GM23248 (cell line): ENCODE measurements at regions not wholly inside any gene's neighbourhood (a gene's known extent, or its start where the extent isn't known, plus 50 kb on each side); places are given as distances from the start of the nearest gene placed in this dataset.

Source experiments
- DNase-seq: peaks from one replicate; pipeline ENCODE4 v3.0.0-alpha.2; 2015
- H2AFZ ChIP-seq: fragments of 200-600 bp; sonication (generic); 2 replicates; pipeline ENCODE4 v1.6.1; 2016; ENCODE audit warnings: antibody characterized with exemption
- H3F3A ChIP-seq: fragments of 200-600 bp; sonication (generic); 2 replicates; pipeline ENCODE4 v1.6.1; 2016; ENCODE audit warnings: mild to moderate bottlenecking, antibody characterized with exemption, mixed run types; ENCODE audit not compliant: insufficient read depth
- H3K27ac ChIP-seq: fragments of 200-600 bp; sonication (generic); 2 replicates; pipeline ENCODE4 v1.5.1; 2016; ENCODE audit warnings: mild to moderate bottlenecking
- H3K27me3 ChIP-seq: fragments of 200-600 bp; sonication (generic); replicated peaks from 2 replicates; pipeline ENCODE4 v1.6.1; 2016; ENCODE audit warnings: mild to moderate bottlenecking; ENCODE audit not compliant: insufficient read depth
- H3K36me3 ChIP-seq: fragments of 200-600 bp; sonication (generic); 2 replicates; pipeline ENCODE4 v1.6.1; 2016; ENCODE audit warnings: low read depth, mild to moderate bottlenecking
- H3K4me1 ChIP-seq: fragments of 200-600 bp; sonication (generic); 2 replicates; pipeline ENCODE4 v1.6.1; 2016; ENCODE audit warnings: mild to moderate bottlenecking; ENCODE audit not compliant: insufficient read depth
- H3K4me2 ChIP-seq: fragments of 200-600 bp; sonication (generic); one replicate; pipeline ENCODE4 v1.6.1; 2016; ENCODE audit warnings: mild to moderate bottlenecking; ENCODE audit not compliant: unreplicated experiment
- H3K4me3 ChIP-seq: fragments of 200-600 bp; sonication (generic); 2 replicates; pipeline ENCODE4 v1.5.1; 2016; ENCODE audit warnings: mild to moderate bottlenecking
- H3K79me2 ChIP-seq: fragments of 200-600 bp; sonication (generic); 2 replicates; pipeline ENCODE4 v1.6.1; 2016; ENCODE audit warnings: mild to moderate bottlenecking; ENCODE audit not compliant: insufficient read depth
- H3K9ac ChIP-seq: fragments of 200-600 bp; sonication (generic); 2 replicates; pipeline ENCODE4 v1.6.1; 2016; ENCODE audit warnings: mild to moderate bottlenecking
- H3K9me2 ChIP-seq: fragments of 200-600 bp; sonication (generic); 2 replicates; pipeline ENCODE4 v1.6.1; 2016; ENCODE audit warnings: mixed run types, mild to moderate bottlenecking, moderate library complexity; ENCODE audit not compliant: insufficient read depth
- H3K9me3 ChIP-seq: fragments of 200-600 bp; sonication (generic); one replicate; pipeline ENCODE4 v1.6.1; 2017; ENCODE audit warnings: low read depth
- H4K20me1 ChIP-seq: fragments of 200-600 bp; sonication (generic); 2 replicates; pipeline ENCODE4 v1.6.0; 2016; ENCODE audit not compliant: insufficient read depth
- EZH2 ChIP-seq: fragments of 200-600 bp; sonication (generic); IDR thresholded peaks from 2 replicates; pipeline ENCODE4 v1.6.1; 2018; ENCODE audit warnings: antibody characterized with exemption, mild to moderate bottlenecking; ENCODE audit not compliant: insufficient read depth, poor library complexity, severe bottlenecking
- EZH2phosphoT487 ChIP-seq: fragments of 200-600 bp; sonication (generic); IDR thresholded peaks from 2 replicates; pipeline ENCODE4 v1.6.1; 2018; ENCODE audit warnings: antibody characterized with exemption, moderate library complexity, mild to moderate bottlenecking, low read depth; ENCODE audit not compliant: insufficient read depth
- WGBS, 2 experiments: methylation state at CpG; one replicate each; pipeline ENCODE4 v1.1.6; 2015 to 2017; ENCODE audit warnings: low lambda C conversion rate in 2 of 2, low coverage in 1 of 2; ENCODE audit errors: missing lambda C conversion rate in 2 of 2; 5-methylcytosine and 5-hydroxymethylcytosine counted together
- in situ Hi-C: fragments of 300-500 bp; cut with MboI; formaldehyde crosslinking; loops from 2 replicates; pipeline ENCODE4 v1.15.0; 2020

GRCh38 chr7:52233248-52233647 is 802.2 kb upstream of the POM121L12 start:
- Histone ChIP-seq H3K9ac (no peak overlapping the region), H3K4me2 (no peak overlapping the region), H3F3A (no peaks in the 10 kb centered on the region), H4K20me1 (no peaks in the 10 kb centered on the region), H3K79me2 (no peaks in the 10 kb centered on the region), H3K4me1 (no peaks in the 10 kb centered on the region), H3K27me3 (no peaks in the 10 kb centered on the region), H3K9me2 (no peaks in the 10 kb centered on the region), H3K36me3 (no peaks in the 10 kb centered on the region), H3K4me3 (no peak overlapping the region), H2AFZ (no peak overlapping the region), H3K27ac (no peak overlapping the region), H3K9me3 (no peaks in the 10 kb centered on the region)
- no peak for DNase-seq
- TF ChIP-seq EZH2phosphoT487 (no peak), EZH2 (no peak)
- in situ Hi-C loops, result no loop called here
- 31 to 34% methylated on average over 2 of the region's 2 CpGs for WGBS, 2 experiments

- H3K4me1 ChIP-seq, result no peaks in the 10 kb centered on the region
- H3K9me2 ChIP-seq, result no peaks in the 10 kb centered on the region
- no peaks in the 10 kb centered on the region for H3K36me3 ChIP-seq
- H3K4me3 ChIP-seq, result no peak overlapping the region
- no peak overlapping the region for H3K27ac ChIP-seq
- H4K20me1 ChIP-seq, result no peaks in the 10 kb centered on the region
- no peaks in the 10 kb centered on the region for H3F3A ChIP-seq
- H3K4me2 ChIP-seq, result no peak overlapping the region
- H3K79me2 ChIP-seq, result no peaks in the 10 kb centered on the region
- no peak for DNase-seq
- no peaks in the 10 kb centered on the region for H3K9me3 ChIP-seq
- no peak overlapping the region for H2AFZ ChIP-seq
- no peak overlapping the region for H3K9ac ChIP-seq
- no peak for TF ChIP-seq EZH2
- no peak for TF ChIP-seq EZH2phosphoT487
- in situ Hi-C loops, result no loop called here
- 26 to 40% methylated on average over 3 of the region's 3 CpGs for WGBS, 2 experiments
- H3K27me3 ChIP-seq, result no peaks in the 10 kb centered on the region
Measured at GRCh38 chr7:52211930-52212329, 823.5 kb upstream of the POM121L12 start.

GRCh38 chr7:52209614-52210013 is 825.8 kb upstream of the POM121L12 start:
- no peaks in the 10 kb centered on the region for H3K36me3 ChIP-seq
- no peak overlapping the region for H2AFZ ChIP-seq
- no peaks in the 10 kb centered on the region for H4K20me1 ChIP-seq
- no peaks in the 10 kb centered on the region for H3K9me2 ChIP-seq
- H3K4me1 ChIP-seq, result no peaks in the 10 kb centered on the region
- TF ChIP-seq EZH2phosphoT487 (no peak), EZH2 (no peak)
- in situ Hi-C loops, result no loop called here
- no peak overlapping the region for H3K9ac ChIP-seq
- H3K9me3 ChIP-seq, result peaks cover 2% of the 10 kb centered on the region
- no peaks in the 10 kb centered on the region for H3K79me2 ChIP-seq
- H3F3A ChIP-seq, result no peaks in the 10 kb centered on the region
- no peak for DNase-seq
- H3K27ac ChIP-seq, result no peak overlapping the region
- H3K4me2 ChIP-seq, result no peak overlapping the region
- H3K27me3 ChIP-seq, result no peaks in the 10 kb centered on the region
- H3K4me3 ChIP-seq, result no peak overlapping the region
- WGBS, 2 experiments, result 2 to 6% methylated on average over 2 of the region's 2 CpGs

- no peaks in the 10 kb centered on the region for H3K9me2 ChIP-seq
- DNase-seq, result no peak
- WGBS, 2 experiments, result 0 to 4% methylated on average over 1 of the region's 1 CpG
- H3K4me2 ChIP-seq, result no peak overlapping the region
- H3K36me3 ChIP-seq, result no peaks in the 10 kb centered on the region
- H3K27ac ChIP-seq, result no peak overlapping the region
- in situ Hi-C loops, result no loop called here
- H4K20me1 ChIP-seq, result no peaks in the 10 kb centered on the region
- no peaks in the 10 kb centered on the region for H3F3A ChIP-seq
- no peaks in the 10 kb centered on the region for H3K79me2 ChIP-seq
- no peaks in the 10 kb centered on the region for H3K9me3 ChIP-seq
- no peaks in the 10 kb centered on the region for H3K27me3 ChIP-seq
- H3K4me3 ChIP-seq, result no peak overlapping the region
- H3K4me1 ChIP-seq, result no peaks in the 10 kb centered on the region
- no peak for TF ChIP-seq EZH2
- TF ChIP-seq EZH2phosphoT487, result no peak
- no peak overlapping the region for H3K9ac ChIP-seq
- H2AFZ ChIP-seq, result no peak overlapping the region
Measured at GRCh38 chr7:52197221-52197620, 838.2 kb upstream of the POM121L12 start.

GRCh38 chr7:52195664-52196063 is 839.8 kb upstream of the POM121L12 start:
- 15 to 24% methylated on average over 4 of the region's 4 CpGs for WGBS, 2 experiments
- Histone ChIP-seq H3K9ac (no peak overlapping the region), H3K4me3 (no peak overlapping the region), H2AFZ (no peak overlapping the region), H3K36me3 (no peaks in the 10 kb centered on the region), H4K20me1 (no peaks in the 10 kb centered on the region), H3K9me2 (no peaks in the 10 kb centered on the region), H3K4me2 (no peak overlapping the region), H3K27me3 (no peaks in the 10 kb centered on the region), H3K79me2 (no peaks in the 10 kb centered on the region), H3K9me3 (no peaks in the 10 kb centered on the region), H3K27ac (no peak overlapping the region), H3K4me1 (no peaks in the 10 kb centered on the region), H3F3A (no peaks in the 10 kb centered on the region)
- no peak for DNase-seq
- no peak for TF ChIP-seq EZH2
- no peak for TF ChIP-seq EZH2phosphoT487
- in situ Hi-C loops, result no loop called here
